ENCODE measurements at regions not wholly inside any gene's neighbourhood (a gene's known extent, or its start where the extent isn't known, plus 50 kb on each side); places are given as distances from the start of the nearest gene placed in this dataset.

DNA sequence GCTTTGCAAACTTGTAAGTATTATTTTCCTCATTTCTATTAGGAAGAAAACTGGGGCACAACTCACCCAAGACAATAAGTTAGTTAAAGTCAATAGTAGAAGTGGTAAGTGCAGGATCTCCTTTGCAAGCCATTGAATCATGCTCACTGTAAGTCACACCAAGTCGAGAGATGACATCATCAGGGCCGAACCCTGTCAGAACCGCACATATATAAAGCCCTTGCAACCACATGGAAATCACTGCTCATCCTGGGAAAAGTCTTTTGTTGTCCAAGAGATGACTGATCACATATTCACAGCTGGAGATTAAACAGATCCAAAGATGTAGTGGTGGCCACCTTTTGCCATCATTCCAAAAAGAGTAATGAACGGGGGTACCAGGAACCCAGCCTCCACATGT lies 484.8 kb upstream of the ID2 start:
- Histone ChIP-seq H3K9me3 (no peaks in the 10 kb centered on the region), H3K36me3 (no peaks in the 10 kb centered on the region), H3K4me1 (peaks cover 0 to 3% (median 0%) of the 10 kb centered on the region in 4 donors), H3K27ac (no peak overlapping the region), H3K27me3 (no peaks in the 10 kb centered on the region), H3K4me3 (no peak overlapping the region)
- intact Hi-C loops (cut with DNase I; ENCODE audit: low total_unique reads), result no loop called here
- TF ChIP-seq POLR2AphosphoS5 (IDR thresholded peaks at IDR 0.05) (no peak), CTCF (IDR thresholded peaks at IDR 0.05) (no peak), POLR2A (IDR thresholded peaks at IDR 0.05) (no peak)
- in situ Hi-C loops (cut with MboI; ENCODE audit: low pct_ligation_motif_present in 1 of 4, low pct_unique_long_range_greater_than_20kb in 1 of 4, low sequenced_read_pairs in 3 of 4), result no loop called here
- WGBS, 2 donors (ENCODE audit: low coverage in 1 of 2), result 88% methylated on average over 4 of the region's 4 CpGs; no CpG with 5 or more reads in 1 of the 2 donors
- no peak for DNase-seq

- in situ Hi-C loops (cut with MboI; ENCODE audit: low pct_ligation_motif_present in 1 of 4, low pct_unique_long_range_greater_than_20kb in 1 of 4, low sequenced_read_pairs in 3 of 4) (no loop called here), intact Hi-C loops (cut with DNase I; ENCODE audit: low total_unique reads) (no loop called here)
- Histone ChIP-seq H3K27me3 (no peaks in the 10 kb centered on the region), H3K36me3 (no peaks in the 10 kb centered on the region), H3K27ac (no peak overlapping the region), H3K4me1 (peaks cover 0 to under 1% (median 0%) of the 10 kb centered on the region in 4 donors), H3K9me3 (no peaks in the 10 kb centered on the region), H3K4me3 (no peak overlapping the region)
- WGBS, 2 donors (ENCODE audit: low coverage in 1 of 2), result 80 to 87% methylated on average over 1 of the region's 1 CpG
- no peak for TF ChIP-seq POLR2AphosphoS5 (IDR thresholded peaks at IDR 0.05)
- no peak for TF ChIP-seq EP300 (IDR thresholded peaks at IDR 0.05; ENCODE audit: low read depth)
- TF ChIP-seq CTCF (IDR thresholded peaks at IDR 0.05), result no peak
- no peak for TF ChIP-seq POLR2A (IDR thresholded peaks at IDR 0.05)
- DNase-seq, result no peak
Observed at GRCh38 chr2:8197825-8198224, 484.0 kb upstream of the ID2 start.

GRCh38 chr2:8198766-8199382 lies 483.0 kb upstream of the ID2 start:
- TF ChIP-seq EP300 (IDR thresholded peaks at IDR 0.05; ENCODE audit: low read depth), result no peak
- TF ChIP-seq POLR2A (IDR thresholded peaks at IDR 0.05), result no peak
- TF ChIP-seq CTCF (IDR thresholded peaks at IDR 0.05), result no peak
- no peak for TF ChIP-seq POLR2AphosphoS5 (IDR thresholded peaks at IDR 0.05)
- no peaks in the 10 kb centered on the region for H3K27me3 ChIP-seq
- no peak overlapping the region for H3K4me3 ChIP-seq
- H3K27ac ChIP-seq, result no peak overlapping the region
- H3K9me3 ChIP-seq, result no peaks in the 10 kb centered on the region
- no peak for DNase-seq
- in situ Hi-C loops (cut with MboI; ENCODE audit: low pct_ligation_motif_present in 1 of 4, low pct_unique_long_range_greater_than_20kb in 1 of 4, low sequenced_read_pairs in 3 of 4) (no loop called here), intact Hi-C loops (cut with DNase I; ENCODE audit: low total_unique reads) (no loop called here)
- no peaks in the 10 kb centered on the region for H3K36me3 ChIP-seq
- 67 to 80% methylated on average over 1 of the region's 1 CpG for WGBS, 2 donors (ENCODE audit: low coverage in 1 of 2)
- no peaks in the 10 kb centered on the region for H3K4me1 ChIP-seq

- Histone ChIP-seq H3K27ac (no peak overlapping the region), H3K36me3 (no peaks in the 10 kb centered on the region), H3K4me1 (no peaks in the 10 kb centered on the region), H3K4me3 (no peak overlapping the region), H3K27me3 (no peaks in the 10 kb centered on the region), H3K9me3 (peaks cover 0 to 4% of the 10 kb centered on the region in 2 donors)
- WGBS, 2 donors (ENCODE audit: low coverage in 1 of 2), result 62% methylated on average over 7 of the region's 7 CpGs; no CpG with 5 or more reads in 1 of the 2 donors
- TF ChIP-seq EP300 (IDR thresholded peaks at IDR 0.05; ENCODE audit: low read depth) (no peak), POLR2A (IDR thresholded peaks at IDR 0.05) (no peak), POLR2AphosphoS5 (IDR thresholded peaks at IDR 0.05) (no peak), CTCF (IDR thresholded peaks at IDR 0.05) (no peak)
- no peak for DNase-seq
- intact Hi-C loops (cut with DNase I; ENCODE audit: low total_unique reads), result no loop called here
- in situ Hi-C loops (cut with MboI; ENCODE audit: low pct_ligation_motif_present in 1 of 4, low pct_unique_long_range_greater_than_20kb in 1 of 4, low sequenced_read_pairs in 3 of 4), result no loop called here
Observed at GRCh38 chr2:8202132-8202531, 479.7 kb upstream of the ID2 start.
